SK-N-SH treated with all-trans-retinoic acid at 6 μM for 48 hours (cell line): ENCODE measurements at regions not wholly inside any gene's neighbourhood (a gene's known extent, or its start where the extent isn't known, plus 50 kb on each side); places are given as distances from the start of the nearest gene placed in this dataset.

Experiments used
- ATAC-seq: fragments of 200-7000 bp; cut with Tn5 transposase; 3 replicates; pipeline ENCODE4 v1.9.1; 2020; ENCODE audit warnings: mild to moderate bottlenecking, moderate library complexity
- ARNTL ChIP-seq: fragments of 450-650 bp; formaldehyde crosslinking; IDR thresholded peaks from 2 replicates; pipeline ENCODE4 v1.5.0; 2020; ENCODE audit warnings: low read depth, mild to moderate bottlenecking, moderate library complexity, borderline replicate concordance
- BACH2 ChIP-seq: fragments of 250-450 bp; sonication (Bioruptor Pico); IDR thresholded peaks from 2 replicates; pipeline ENCODE4 v1.9.0; 2021; ENCODE audit warnings: mild to moderate bottlenecking, borderline replicate concordance
- CSDC2 ChIP-seq: fragments of 250-450 bp; sonication (Bioruptor Pico); IDR thresholded peaks from 2 replicates; pipeline ENCODE4 v1.5.0; 2020; ENCODE audit warnings: mild to moderate bottlenecking, moderate library complexity
- GLIS3 ChIP-seq: fragments of 250-450 bp; sonication (Bioruptor Pico); IDR thresholded peaks from 2 replicates; pipeline ENCODE4 v1.5.0; 2020; ENCODE audit warnings: mild to moderate bottlenecking, moderate library complexity
- ISL1 ChIP-seq: fragments of 250-450 bp; sonication (Bioruptor Pico); IDR thresholded peaks from 2 replicates; pipeline ENCODE4 v2.1.2; 2022; ENCODE audit warnings: mild to moderate bottlenecking, moderate library complexity
- OSR1 ChIP-seq: fragments of 250-450 bp; sonication (Bioruptor Pico); IDR thresholded peaks from 2 replicates; pipeline ENCODE4 v1.8.0; 2022; ENCODE audit warnings: moderate library complexity, mild to moderate bottlenecking, inconsistent platforms
- PPARA ChIP-seq: fragments of 250-450 bp; sonication (Bioruptor Pico); IDR thresholded peaks from 2 replicates; pipeline ENCODE4 v1.5.0; 2020; ENCODE audit warnings: mild to moderate bottlenecking, borderline replicate concordance
- RARB ChIP-seq: fragments of 250-450 bp; sonication (Bioruptor Pico); IDR thresholded peaks from 2 replicates; pipeline ENCODE4 v1.8.0; 2021; ENCODE audit warnings: mild to moderate bottlenecking, moderate library complexity
- SNAI2 ChIP-seq: fragments of 250-450 bp; sonication (Bioruptor Pico); IDR thresholded peaks from 2 replicates; pipeline ENCODE4 v1.5.0; 2020; ENCODE audit warnings: mild to moderate bottlenecking, moderate library complexity
- TCF4 ChIP-seq: fragments of 250-450 bp; sonication (Bioruptor Pico); IDR thresholded peaks from 2 replicates; pipeline ENCODE4 v1.8.0; 2021; ENCODE audit warnings: mild to moderate bottlenecking, moderate library complexity, borderline replicate concordance
- TOX ChIP-seq: fragments of 250-450 bp; sonication (Bioruptor Pico); IDR thresholded peaks from 2 replicates; pipeline ENCODE4 v1.8.0; 2021; ENCODE audit warnings: mild to moderate bottlenecking, moderate library complexity, borderline replicate concordance
- ZC3H10 ChIP-seq: fragments of 250-450 bp; sonication (Bioruptor Pico); IDR thresholded peaks from 2 replicates; pipeline ENCODE4 v1.5.1; 2021; ENCODE audit warnings: mild to moderate bottlenecking, moderate library complexity
- ZFP3 ChIP-seq: fragments of 250-450 bp; sonication (Bioruptor Pico); IDR thresholded peaks from 2 replicates; pipeline ENCODE4 v1.5.0; 2020; ENCODE audit warnings: mild to moderate bottlenecking, moderate library complexity
- ZNF565 ChIP-seq: fragments of 450-650 bp; formaldehyde crosslinking; conservative IDR thresholded peaks from 2 replicates; pipeline ENCODE4 v1.5.0; 2020; ENCODE audit warnings: low read depth, mild to moderate bottlenecking, moderate library complexity
- ZNF70 ChIP-seq: fragments of 450-650 bp; formaldehyde crosslinking; IDR thresholded peaks from 2 replicates; pipeline ENCODE4 v1.5.0; 2020; ENCODE audit warnings: mild to moderate bottlenecking, moderate library complexity
- ZNF8 ChIP-seq: fragments of 450-650 bp; formaldehyde crosslinking; IDR thresholded peaks from 2 replicates; pipeline ENCODE4 v1.5.0; 2020; ENCODE audit warnings: mild to moderate bottlenecking, moderate library complexity
- TF ChIP-seq, protein P1 (sequence below): fragments of 250-450 bp; sonication (Bioruptor Pico); IDR thresholded peaks from 2 replicates; pipeline ENCODE4 v1.8.0; 2020; ENCODE audit warnings: mild to moderate bottlenecking, moderate library complexity, borderline replicate concordance
- TF ChIP-seq, protein P2 (sequence below): fragments of 250-450 bp; sonication (Bioruptor Pico); IDR thresholded peaks from 2 replicates; pipeline ENCODE4 v1.5.1; 2021; ENCODE audit warnings: mild to moderate bottlenecking, moderate library complexity
- TF ChIP-seq, protein P3 (sequence below): fragments of 250-450 bp; sonication (Bioruptor Pico); IDR thresholded peaks from 2 replicates; pipeline ENCODE4 v1.8.0; 2021; ENCODE audit warnings: low read depth, mild to moderate bottlenecking, moderate library complexity, borderline replicate concordance
- TF ChIP-seq, protein P4 (sequence below): fragments of 250-450 bp; sonication (Bioruptor Pico); IDR thresholded peaks from 2 replicates; pipeline ENCODE4 v1.5.0; 2020; ENCODE audit warnings: mild to moderate bottlenecking, moderate library complexity

DNA sequence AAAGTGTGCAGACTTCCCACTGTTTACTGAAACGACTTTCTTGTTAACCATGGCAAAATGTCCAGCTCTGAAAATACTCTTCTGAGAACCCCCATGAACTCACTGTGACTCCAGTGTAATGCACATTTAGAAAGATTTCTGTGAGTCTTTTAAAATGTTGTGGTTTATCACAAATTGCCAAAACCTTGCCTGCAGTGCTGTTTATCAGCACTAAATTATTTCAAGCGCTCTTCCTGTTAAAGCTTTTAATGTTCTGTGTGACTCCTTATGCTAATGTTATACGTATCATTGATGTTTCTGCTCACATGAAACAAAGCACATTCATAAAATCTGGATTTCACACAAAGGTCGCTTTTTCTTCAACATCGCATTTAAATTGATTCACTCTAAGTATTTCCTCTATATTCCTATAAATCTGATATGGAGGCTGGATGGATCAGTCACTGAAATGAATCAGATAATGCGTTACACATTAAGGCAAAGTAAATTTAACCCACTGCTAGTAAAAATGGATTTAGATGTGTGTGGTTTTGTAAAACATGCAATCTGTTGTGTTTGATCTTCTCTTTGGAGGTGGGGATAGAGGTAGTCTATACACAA is 521.2 kb downstream of the NYAP2 start:
- ATAC-seq: peak; percentile 62
- TF ChIP-seq CSDC2 (CRISPR knock-in tag) (no peak), TOX (CRISPR knock-in tag) (no peak), ISL1 (CRISPR knock-in tag) (no peak), ARNTL (CRISPR knock-in tag) (no peak), TCF4 (CRISPR knock-in tag) (no peak), GLIS3 (CRISPR knock-in tag) (no peak)
- TF ChIP-seq, protein P1, sequence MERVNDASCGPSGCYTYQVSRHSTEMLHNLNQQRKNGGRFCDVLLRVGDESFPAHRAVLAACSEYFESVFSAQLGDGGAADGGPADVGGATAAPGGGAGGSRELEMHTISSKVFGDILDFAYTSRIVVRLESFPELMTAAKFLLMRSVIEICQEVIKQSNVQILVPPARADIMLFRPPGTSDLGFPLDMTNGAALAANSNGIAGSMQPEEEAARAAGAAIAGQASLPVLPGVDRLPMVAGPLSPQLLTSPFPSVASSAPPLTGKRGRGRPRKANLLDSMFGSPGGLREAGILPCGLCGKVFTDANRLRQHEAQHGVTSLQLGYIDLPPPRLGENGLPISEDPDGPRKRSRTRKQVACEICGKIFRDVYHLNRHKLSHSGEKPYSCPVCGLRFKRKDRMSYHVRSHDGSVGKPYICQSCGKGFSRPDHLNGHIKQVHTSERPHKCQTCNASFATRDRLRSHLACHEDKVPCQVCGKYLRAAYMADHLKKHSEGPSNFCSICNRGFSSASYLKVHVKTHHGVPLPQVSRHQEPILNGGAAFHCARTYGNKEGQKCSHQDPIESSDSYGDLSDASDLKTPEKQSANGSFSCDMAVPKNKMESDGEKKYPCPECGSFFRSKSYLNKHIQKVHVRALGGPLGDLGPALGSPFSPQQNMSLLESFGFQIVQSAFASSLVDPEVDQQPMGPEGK (CRISPR knock-in tag): no peak
- TF ChIP-seq, protein P2, sequence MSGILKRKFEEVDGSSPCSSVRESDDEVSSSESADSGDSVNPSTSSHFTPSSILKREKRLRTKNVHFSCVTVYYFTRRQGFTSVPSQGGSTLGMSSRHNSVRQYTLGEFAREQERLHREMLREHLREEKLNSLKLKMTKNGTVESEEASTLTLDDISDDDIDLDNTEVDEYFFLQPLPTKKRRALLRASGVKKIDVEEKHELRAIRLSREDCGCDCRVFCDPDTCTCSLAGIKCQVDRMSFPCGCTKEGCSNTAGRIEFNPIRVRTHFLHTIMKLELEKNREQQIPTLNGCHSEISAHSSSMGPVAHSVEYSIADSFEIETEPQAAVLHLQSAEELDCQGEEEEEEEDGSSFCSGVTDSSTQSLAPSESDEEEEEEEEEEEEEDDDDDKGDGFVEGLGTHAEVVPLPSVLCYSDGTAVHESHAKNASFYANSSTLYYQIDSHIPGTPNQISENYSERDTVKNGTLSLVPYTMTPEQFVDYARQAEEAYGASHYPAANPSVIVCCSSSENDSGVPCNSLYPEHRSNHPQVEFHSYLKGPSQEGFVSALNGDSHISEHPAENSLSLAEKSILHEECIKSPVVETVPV (CRISPR knock-in tag): no peak
- TF ChIP-seq, all 23 proteins: peak for 0

DNA sequence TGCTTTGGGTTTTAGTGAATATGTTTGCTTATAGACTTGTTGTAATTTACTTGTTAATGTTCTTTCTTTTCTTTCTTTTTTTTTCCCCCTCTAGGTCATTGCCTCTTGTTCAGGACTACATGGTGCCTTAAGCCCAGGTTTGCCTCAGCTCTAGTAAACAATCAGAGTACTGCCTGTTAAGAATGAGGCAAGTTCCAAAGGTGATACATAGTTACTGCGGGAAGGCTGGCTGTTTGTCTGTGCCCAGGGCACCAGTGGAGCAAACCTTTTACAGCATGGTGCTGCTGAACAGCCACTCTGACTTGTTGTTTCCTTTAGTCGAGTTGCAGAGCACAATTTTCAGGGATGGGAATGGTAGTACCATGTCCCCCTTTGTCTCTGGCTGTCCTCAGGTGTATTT is 517.2 kb downstream of the NYAP2 start:
- TF ChIP-seq BACH2 (CRISPR knock-in tag) (no peak), ISL1 (CRISPR knock-in tag) (no peak), CSDC2 (CRISPR knock-in tag) (no peak), ZNF565 (CRISPR knock-in tag) (no peak), ARNTL (CRISPR knock-in tag) (no peak), ZC3H10 (no peak), OSR1 (CRISPR knock-in tag) (no peak), TOX (CRISPR knock-in tag) (no peak)
- TF ChIP-seq, protein P2 (CRISPR knock-in tag): no peak
- ATAC-seq: no peak

DNA sequence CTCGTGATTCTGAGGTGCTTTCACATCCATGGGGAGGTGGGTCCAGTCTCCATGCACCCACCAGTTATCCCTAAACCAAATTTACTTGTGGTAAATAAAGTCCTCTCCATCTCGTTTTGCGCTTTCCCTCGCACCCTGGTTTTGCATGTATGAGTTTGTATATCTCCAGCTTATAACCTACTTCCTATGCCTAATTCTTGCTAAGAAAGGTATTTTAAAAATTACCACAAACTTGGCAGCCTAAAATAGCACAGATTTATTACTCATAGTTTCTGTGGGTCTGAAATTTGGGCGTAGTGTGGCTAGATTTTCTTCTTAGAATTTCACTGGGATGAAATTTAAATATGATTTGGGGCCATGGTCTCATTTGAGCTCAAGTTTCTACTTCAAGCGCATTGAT is 511.5 kb downstream of the NYAP2 start:
- ATAC-seq: no peak
- TF ChIP-seq SNAI2 (CRISPR knock-in tag) (no peak), ZC3H10 (no peak), GLIS3 (CRISPR knock-in tag) (no peak), ZFP3 (no peak), TOX (CRISPR knock-in tag) (no peak), OSR1 (CRISPR knock-in tag) (no peak), ISL1 (CRISPR knock-in tag) (no peak), ZNF565 (CRISPR knock-in tag) (no peak), RARB (no peak), PPARA (CRISPR knock-in tag) (no peak), ZNF8 (CRISPR knock-in tag) (no peak), ZNF70 (CRISPR knock-in tag) (no peak)
- TF ChIP-seq, protein P3, sequence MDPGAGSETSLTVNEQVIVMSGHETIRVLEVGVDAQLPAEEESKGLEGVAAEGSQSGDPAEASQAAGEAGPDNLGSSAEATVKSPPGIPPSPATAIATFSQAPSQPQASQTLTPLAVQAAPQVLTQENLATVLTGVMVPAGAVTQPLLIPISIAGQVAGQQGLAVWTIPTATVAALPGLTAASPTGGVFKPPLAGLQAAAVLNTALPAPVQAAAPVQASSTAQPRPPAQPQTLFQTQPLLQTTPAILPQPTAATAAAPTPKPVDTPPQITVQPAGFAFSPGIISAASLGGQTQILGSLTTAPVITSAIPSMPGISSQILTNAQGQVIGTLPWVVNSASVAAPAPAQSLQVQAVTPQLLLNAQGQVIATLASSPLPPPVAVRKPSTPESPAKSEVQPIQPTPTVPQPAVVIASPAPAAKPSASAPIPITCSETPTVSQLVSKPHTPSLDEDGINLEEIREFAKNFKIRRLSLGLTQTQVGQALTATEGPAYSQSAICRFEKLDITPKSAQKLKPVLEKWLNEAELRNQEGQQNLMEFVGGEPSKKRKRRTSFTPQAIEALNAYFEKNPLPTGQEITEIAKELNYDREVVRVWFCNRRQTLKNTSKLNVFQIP (CRISPR knock-in tag): no peak
- TF ChIP-seq, protein P2 (CRISPR knock-in tag): no peak
- TF ChIP-seq, protein P4, sequence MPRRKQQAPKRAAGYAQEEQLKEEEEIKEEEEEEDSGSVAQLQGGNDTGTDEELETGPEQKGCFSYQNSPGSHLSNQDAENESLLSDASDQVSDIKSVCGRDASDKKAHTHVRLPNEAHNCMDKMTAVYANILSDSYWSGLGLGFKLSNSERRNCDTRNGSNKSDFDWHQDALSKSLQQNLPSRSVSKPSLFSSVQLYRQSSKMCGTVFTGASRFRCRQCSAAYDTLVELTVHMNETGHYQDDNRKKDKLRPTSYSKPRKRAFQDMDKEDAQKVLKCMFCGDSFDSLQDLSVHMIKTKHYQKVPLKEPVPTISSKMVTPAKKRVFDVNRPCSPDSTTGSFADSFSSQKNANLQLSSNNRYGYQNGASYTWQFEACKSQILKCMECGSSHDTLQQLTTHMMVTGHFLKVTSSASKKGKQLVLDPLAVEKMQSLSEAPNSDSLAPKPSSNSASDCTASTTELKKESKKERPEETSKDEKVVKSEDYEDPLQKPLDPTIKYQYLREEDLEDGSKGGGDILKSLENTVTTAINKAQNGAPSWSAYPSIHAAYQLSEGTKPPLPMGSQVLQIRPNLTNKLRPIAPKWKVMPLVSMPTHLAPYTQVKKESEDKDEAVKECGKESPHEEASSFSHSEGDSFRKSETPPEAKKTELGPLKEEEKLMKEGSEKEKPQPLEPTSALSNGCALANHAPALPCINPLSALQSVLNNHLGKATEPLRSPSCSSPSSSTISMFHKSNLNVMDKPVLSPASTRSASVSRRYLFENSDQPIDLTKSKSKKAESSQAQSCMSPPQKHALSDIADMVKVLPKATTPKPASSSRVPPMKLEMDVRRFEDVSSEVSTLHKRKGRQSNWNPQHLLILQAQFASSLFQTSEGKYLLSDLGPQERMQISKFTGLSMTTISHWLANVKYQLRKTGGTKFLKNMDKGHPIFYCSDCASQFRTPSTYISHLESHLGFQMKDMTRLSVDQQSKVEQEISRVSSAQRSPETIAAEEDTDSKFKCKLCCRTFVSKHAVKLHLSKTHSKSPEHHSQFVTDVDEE (CRISPR knock-in tag): no peak
- TF ChIP-seq, all 23 proteins: peak for 0
